HG03354 (cell line): ENCODE measurements at regions not wholly inside any gene's neighbourhood (a gene's known extent, or its start where the extent isn't known, plus 50 kb on each side); places are given as distances from the start of the nearest gene placed in this dataset.
"Not testable (repeated sequence)": the region's sequence is repeated elsewhere in the genome, so short reads cannot be mapped to it uniquely, and the experiment has no call there.

Source experiments
- ATAC-seq: cut with Tn5 transposase; IDR thresholded peaks from one replicate; pipeline ENCODE4 v1.9.1; 2021; ENCODE audit warnings: mild to moderate bottlenecking; ENCODE audit not compliant: unreplicated experiment, poor library complexity, severe bottlenecking

DNA sequence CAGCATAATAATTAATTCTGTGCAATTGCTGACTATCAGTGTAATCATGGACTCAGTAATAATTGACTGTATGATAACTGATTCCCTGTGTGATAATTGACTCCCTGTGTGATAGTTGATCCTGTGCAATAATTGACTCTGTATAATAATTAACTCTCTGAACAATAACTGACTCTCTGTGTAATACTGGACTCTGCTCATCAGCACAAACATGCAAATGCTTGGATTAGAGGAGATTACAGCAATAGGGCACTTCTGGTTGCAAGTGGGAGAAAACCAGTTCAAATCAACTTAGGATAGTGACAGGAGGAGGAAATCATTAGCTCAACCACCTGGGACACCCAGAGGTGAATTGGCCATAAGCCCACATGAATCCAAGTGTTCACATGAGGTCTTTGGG lies 582.1 kb downstream of the RBFOX1 start:
- ATAC-seq, result no peak

GRCh38 chr16:7912132-7912531 lies 579.5 kb downstream of the RBFOX1 start:
- no peak for ATAC-seq

DNA sequence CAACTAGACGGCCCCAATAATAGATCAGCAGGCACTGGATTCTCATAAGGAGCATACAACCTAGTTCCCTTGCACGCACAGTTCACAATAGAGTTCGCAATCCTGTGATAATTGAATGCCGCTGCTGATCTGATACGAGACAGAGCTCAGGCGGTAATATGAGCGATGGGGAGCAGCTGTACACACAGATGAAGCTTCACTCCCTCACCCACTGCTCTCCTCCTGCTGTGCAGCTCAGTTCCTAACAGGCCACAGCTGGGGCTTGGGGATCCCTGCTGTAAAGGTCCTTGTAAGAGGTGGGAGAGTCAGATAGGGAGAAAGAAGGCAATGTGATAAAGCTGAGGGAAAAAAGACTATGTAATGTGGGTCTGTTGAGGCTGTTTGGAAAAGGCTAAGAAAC lies 577.5 kb downstream of the RBFOX1 start:
- ATAC-seq, result no peak

DNA sequence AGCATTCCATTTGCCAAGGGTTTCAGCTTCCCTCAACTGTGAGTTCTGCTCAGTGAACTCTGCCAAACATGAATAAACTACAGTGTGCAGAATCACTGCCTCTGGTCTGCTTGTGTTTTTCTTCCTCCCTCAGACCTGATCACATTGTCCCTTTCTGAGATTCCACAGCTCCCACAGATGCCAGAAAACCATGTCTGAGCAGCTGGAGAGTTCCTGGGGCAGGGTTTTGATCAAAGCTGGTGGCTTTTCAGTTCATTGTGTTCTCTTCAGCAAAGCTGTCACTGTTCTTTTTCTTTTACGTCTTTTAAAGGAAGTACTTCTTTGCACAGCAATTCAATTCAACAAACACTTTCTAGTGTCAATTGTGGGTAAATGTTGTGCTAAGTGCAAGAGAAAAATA lies 555.8 kb downstream of the RBFOX1 start:
- ATAC-seq, result no peak

- ATAC-seq, result no peak
These were observed 554.7 kb downstream of the RBFOX1 start for GRCh38 chr16:7887316-7887715.

DNA sequence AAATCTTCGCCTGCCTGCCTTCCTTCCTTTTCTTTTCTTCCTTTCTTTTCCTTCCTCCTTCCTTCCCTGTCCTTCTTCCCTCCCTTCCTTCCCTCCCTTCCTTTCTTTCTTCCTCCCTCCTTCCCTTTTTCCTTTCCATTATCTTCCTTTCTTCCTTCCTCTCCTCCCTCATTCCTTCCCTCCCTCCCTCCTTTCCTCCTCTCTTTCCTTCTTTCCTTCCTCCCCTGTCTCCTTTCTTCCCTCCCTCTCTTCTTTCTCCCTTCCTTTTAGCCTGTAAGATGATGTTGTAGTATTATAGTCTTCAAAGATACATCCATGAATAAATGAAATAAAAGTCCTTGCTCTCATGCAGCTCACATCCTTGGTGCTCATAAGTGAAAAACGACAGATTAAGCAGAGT lies 539.3 kb downstream of the RBFOX1 start:
- ATAC-seq, result no peak

GRCh38 chr16:7871371-7871770 lies 538.7 kb downstream of the RBFOX1 start:
- ATAC-seq, result no peak

- ATAC-seq, result no peak
These were observed 535.2 kb downstream of the RBFOX1 start for GRCh38 chr16:7867831-7868230.

GRCh38 chr16:7866144-7866543 lies 533.5 kb downstream of the RBFOX1 start:
- ATAC-seq, result no peak

GRCh38 chr16:7865393-7865792 lies 532.7 kb downstream of the RBFOX1 start:
- not testable (repeated sequence) for ATAC-seq

- no peak for ATAC-seq
These were observed 529.4 kb downstream of the RBFOX1 start for GRCh38 chr16:7861891-7862582.

- ATAC-seq, result no peak
These were observed 520.6 kb downstream of the RBFOX1 start for GRCh38 chr16:7853197-7853596.

DNA sequence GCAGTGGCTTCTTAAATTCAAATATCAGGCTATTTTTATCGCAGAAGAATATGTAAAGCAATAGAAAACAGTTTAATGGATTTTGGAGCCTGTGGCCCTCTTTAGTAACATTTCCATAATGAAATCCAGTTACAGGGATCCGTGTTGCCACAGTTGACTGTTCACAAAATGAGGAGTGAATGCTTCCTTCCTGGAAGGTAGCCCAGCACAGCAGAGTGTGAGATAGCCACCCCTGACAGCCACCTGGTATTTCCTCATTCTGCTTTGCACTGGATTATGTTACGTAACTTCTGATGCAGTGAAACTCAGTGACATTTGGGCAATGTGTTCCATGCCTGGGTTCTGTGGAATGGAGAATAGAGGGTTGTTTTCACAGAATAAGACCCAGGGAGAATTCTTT lies 517.2 kb downstream of the RBFOX1 start:
- no peak for ATAC-seq

- no peak for ATAC-seq
These were observed 510.6 kb downstream of the RBFOX1 start for GRCh38 chr16:7843261-7843660.

- ATAC-seq, result no peak
These were observed 506.9 kb downstream of the RBFOX1 start for GRCh38 chr16:7839568-7839967.

DNA sequence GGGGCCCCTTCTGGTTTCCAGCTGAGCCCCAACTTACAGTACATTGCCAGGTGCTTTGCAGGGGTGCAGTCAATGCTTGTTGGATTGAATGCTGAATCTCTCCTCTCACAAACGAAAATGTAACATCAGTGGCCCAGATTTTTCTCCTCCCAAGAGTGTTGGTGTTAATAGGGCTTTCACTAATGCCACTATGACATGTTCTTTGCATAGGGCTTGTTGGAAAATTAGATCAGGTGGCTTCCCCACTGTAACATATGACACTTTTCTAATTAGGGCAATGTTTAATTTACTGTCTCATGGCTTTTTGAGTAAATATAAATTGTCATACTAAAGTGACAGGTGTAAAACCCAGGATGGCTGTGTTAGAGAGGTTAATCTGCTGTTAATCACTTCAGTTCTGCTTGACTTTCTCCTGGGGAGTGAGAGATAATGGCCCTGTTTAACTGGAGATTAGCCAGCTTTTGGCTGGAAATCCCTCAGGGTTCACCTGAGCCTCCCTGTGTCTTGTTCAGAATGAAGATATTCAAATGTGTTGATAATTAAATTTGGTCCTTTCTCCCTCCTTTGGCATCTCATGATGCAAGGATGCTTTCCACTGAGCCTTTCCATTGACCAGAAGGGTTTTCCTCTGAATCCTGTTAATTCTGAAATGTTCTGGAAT lies 502.3 kb downstream of the RBFOX1 start:
- ATAC-seq, result no peak

DNA sequence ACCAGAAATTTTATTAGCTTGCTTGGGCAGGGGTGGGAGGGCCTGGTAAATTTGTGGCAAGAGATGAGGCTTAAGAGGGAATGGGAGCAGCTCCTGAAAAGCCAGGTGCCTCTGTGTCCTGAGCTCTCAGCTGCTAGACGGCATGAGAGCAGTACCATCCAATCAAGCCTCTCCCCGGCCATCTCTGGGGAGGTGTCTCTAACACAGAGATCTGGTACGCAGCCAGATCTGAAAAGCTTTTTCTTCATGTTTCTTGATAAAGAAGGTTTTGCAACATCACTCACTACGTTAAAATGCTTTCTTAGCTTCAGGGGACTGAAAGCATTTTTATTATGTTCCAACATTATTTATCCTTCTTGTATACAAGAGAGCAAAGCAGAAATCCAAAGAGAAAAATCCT lies 488.2 kb downstream of the RBFOX1 start:
- ATAC-seq, result no peak

DNA sequence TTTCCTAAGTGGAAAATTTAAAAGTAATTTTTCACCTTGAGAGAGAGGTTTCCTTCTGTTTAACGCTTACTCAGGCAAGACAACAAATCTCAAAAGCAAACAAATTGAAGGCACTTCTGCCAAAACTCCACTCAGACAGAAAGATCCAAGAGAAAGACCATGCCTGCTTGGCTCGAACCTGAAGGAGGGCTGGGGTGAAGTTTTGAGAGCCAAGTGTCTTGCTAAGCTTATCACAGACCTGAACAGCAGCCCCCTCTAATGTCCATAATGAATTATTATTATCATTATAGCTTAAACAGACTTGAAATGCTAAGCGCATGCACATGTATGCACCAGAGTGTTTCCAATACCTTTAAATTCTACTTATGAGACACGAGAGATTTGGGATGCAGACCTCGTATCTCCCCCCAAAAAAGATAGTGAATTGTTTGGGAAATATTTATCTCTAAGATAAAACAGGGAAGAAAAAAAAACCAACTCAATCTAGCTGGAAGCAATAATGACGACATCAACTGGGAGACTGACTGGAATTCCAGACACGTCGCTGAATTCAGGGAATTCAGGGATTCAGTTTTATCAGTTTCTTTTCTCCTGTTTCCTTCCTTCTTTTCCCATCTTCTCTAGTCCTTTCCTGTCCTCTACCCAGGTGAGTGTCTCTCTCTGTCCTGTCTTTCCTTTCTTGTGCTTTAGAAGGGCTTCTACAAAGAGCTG lies 473.2 kb downstream of the RBFOX1 start:
- no peak for ATAC-seq

- ATAC-seq, result no peak
These were observed 472.1 kb downstream of the RBFOX1 start for GRCh38 chr16:7804635-7805195.

- ATAC-seq, result no peak
These were observed 459.7 kb downstream of the RBFOX1 start for GRCh38 chr16:7792346-7792745.
